HepG2 (cell line): ENCODE measurements at regions not wholly inside any gene's neighbourhood (a gene's known extent, or its start where the extent isn't known, plus 50 kb on each side); places are given as distances from the start of the nearest gene placed in this dataset.

Experiments
- ATAC-seq: fragments of 200-7000 bp; cut with Tn5 transposase; 3 replicates; pipeline ENCODE4 v1.9.1; 2020; ENCODE audit warnings: mild to moderate bottlenecking, moderate library complexity
- BruUV-seq: library from RNA; stranded (reverse); fragments of 400-500 nt; replicated peaks from 2 replicates; lab custom pipeline; 2021; lab: Mats Ljungman, UMichigan
- CTCF ChIA-PET: fragments of 300-600 bp; formaldehyde crosslinking; extraction: SDS; loops from one replicate; lab custom pipeline; 2021; ENCODE audit warnings: low total read pairs, inconsistent platforms, low intra/inter-chr PET ratio; lab: Yijun Ruan, JAX
- POLR2A ChIA-PET: fragments of 350-600 bp; sonication (Branson Sonifier 250); formaldehyde crosslinking; loops from one replicate; lab custom pipeline; 2020; ENCODE audit warnings: antibody characterized with exemption, inconsistent platforms; lab: Yijun Ruan, JAX
- DNase-seq: peaks from one replicate; pipeline ENCODE4 v3.0.0-alpha.2; 2015; ENCODE audit warnings: low spot score
- FAIRE-seq: peaks from 3 replicates; lab custom pipeline; 2011; peaks lifted over from hg19 to GRCh38; lab: Jason Lieb, UNC
- H2AFZ ChIP-seq: one replicate; pipeline ENCODE4 v1.6.1; 2011; ENCODE audit warnings: low read length, inconsistent platforms
- H3K27ac ChIP-seq: fragments of 300-600 bp; 3 replicates; pipeline ENCODE4 v1.8.0; 2011; ENCODE audit warnings: mixed run types, mild to moderate bottlenecking, mixed read lengths, low read length, inconsistent platforms; ENCODE audit not compliant: insufficient read depth; ENCODE audit errors: extremely low read length
- H3K27me3 ChIP-seq, 2 experiments: fragments of 200-600 bp in 1 of 2; 2 replicates in 1 of 2; 3 replicates in 1 of 2; pipeline versions ENCODE4 v1.6.0 to v1.8.0; 2011; ENCODE audit warnings: low read length in 2 of 2, mild to moderate bottlenecking in 2 of 2, moderate library complexity in 2 of 2, inconsistent platforms in 1 of 2; ENCODE audit not compliant: insufficient read depth in 2 of 2, control insufficient read depth in 1 of 2
- H3K36me3 ChIP-seq, 2 experiments: fragments of 200-600 bp in 1 of 2; replicated peaks in 1 of 2; 2 replicates in 1 of 2; 3 replicates in 1 of 2; pipeline versions ENCODE4 v1.5.1 to v1.8.0; 2011; ENCODE audit warnings: low read length in 2 of 2, inconsistent platforms in 1 of 2; ENCODE audit not compliant: insufficient read depth in 2 of 2, control insufficient read depth in 1 of 2
- H3K4me1 ChIP-seq: 2 replicates; pipeline ENCODE4 v1.5.1; 2012; ENCODE audit warnings: low read length, inconsistent platforms; ENCODE audit not compliant: insufficient read depth
- H3K4me2 ChIP-seq: 2 replicates; pipeline ENCODE4 v1.6.0; 2011; ENCODE audit warnings: low read depth, low read length, inconsistent platforms
- H3K4me3 ChIP-seq, 3 experiments: fragments of 200-600 bp in 1 of 3; sonication (generic), shearing (Covaris generic) in 1 of 3; replicated peaks in 1 of 3; 2 replicates each; pipeline ENCODE4 v1.5.1; 2011 to 2016; ENCODE audit warnings: low read length in 3 of 3, inconsistent platforms in 2 of 3, low read depth in 2 of 3, mild to moderate bottlenecking in 2 of 3, control low read depth in 1 of 3, mixed read lengths in 1 of 3; ENCODE audit not compliant: insufficient read depth in 1 of 3
- H3K79me2 ChIP-seq: one replicate; pipeline ENCODE4 v1.6.1; 2011; ENCODE audit warnings: low read length, inconsistent platforms; ENCODE audit not compliant: insufficient read depth
- H3K9ac ChIP-seq: 2 replicates; pipeline ENCODE4 v1.6.0; 2011; ENCODE audit warnings: mild to moderate bottlenecking, low read depth, low read length, inconsistent platforms; ENCODE audit not compliant: insufficient read depth
- H3K9me3 ChIP-seq: 2 replicates; pipeline ENCODE4 v1.5.1; 2012; ENCODE audit warnings: mild to moderate bottlenecking, low read length
- H4K20me1 ChIP-seq: 2 replicates; pipeline ENCODE4 v1.6.0; 2011; ENCODE audit warnings: inconsistent platforms, mild to moderate bottlenecking, low read length, moderate library complexity; ENCODE audit not compliant: insufficient read depth
- HOXD1 ChIP-seq: sonication (generic); formaldehyde crosslinking; IDR thresholded peaks from 2 replicates; pipeline ENCODE4 v1.5.0; 2020; ENCODE audit warnings: missing genetic modification reagents
- LCORL ChIP-seq, 2 experiments: fragments of 450-650 bp in 1 of 2; sonication (generic) in 1 of 2; formaldehyde crosslinking in 1 of 2; IDR thresholded peaks; 2 replicates each; pipeline versions ENCODE4 v1.5.0 to v1.6.1; 2017 to 2020; ENCODE audit warnings: antibody characterized with exemption in 1 of 2, missing genetic modification reagents in 1 of 2
- NR2F1 ChIP-seq, 2 experiments: fragments of 450-650 bp in 1 of 2; formaldehyde crosslinking in 1 of 2; IDR thresholded peaks; 2 replicates each; pipeline versions ENCODE4 v1.5.0 to v1.6.1; 2016 to 2020; ENCODE audit warnings: mild to moderate bottlenecking in 1 of 2, missing compliant biosample characterization in 1 of 2, missing genetic modification reagents in 1 of 2, moderate library complexity in 1 of 2
- ZBTB7A ChIP-seq: sonication (generic); formaldehyde crosslinking; IDR thresholded peaks from 2 replicates; pipeline ENCODE4 v1.8.0; 2022; ENCODE audit warnings: mild to moderate bottlenecking, missing genetic modification reagents
- ZBTB8A ChIP-seq: sonication (generic); formaldehyde crosslinking; IDR thresholded peaks from 2 replicates; pipeline ENCODE4 v1.4.0; 2020; ENCODE audit warnings: mild to moderate bottlenecking, low read depth, missing genetic modification reagents, borderline replicate concordance
- ZFP36L2 ChIP-seq: sonication (generic); formaldehyde crosslinking; IDR thresholded peaks from 2 replicates; pipeline ENCODE4 v1.4.0; 2020; ENCODE audit warnings: missing genetic modification reagents
- ZNF225 ChIP-seq: sonication (generic); formaldehyde crosslinking; IDR thresholded peaks from 2 replicates; pipeline ENCODE4 v1.4.0; 2020; ENCODE audit warnings: mild to moderate bottlenecking, missing genetic modification reagents
- ZNF235 ChIP-seq: sonication (generic); formaldehyde crosslinking; IDR thresholded peaks from 2 replicates; pipeline ENCODE4 v1.8.1; 2023; ENCODE audit warnings: mild to moderate bottlenecking, missing genetic modification reagents, borderline replicate concordance
- ZNF543 ChIP-seq: sonication (generic); formaldehyde crosslinking; IDR thresholded peaks from 2 replicates; pipeline ENCODE4 v1.4.0; 2020; ENCODE audit warnings: mild to moderate bottlenecking, missing genetic modification reagents
- ZNF780A ChIP-seq: sonication (generic); formaldehyde crosslinking; IDR thresholded peaks from 2 replicates; pipeline ENCODE4 v1.8.0; 2022; ENCODE audit warnings: mild to moderate bottlenecking, missing genetic modification reagents, moderate library complexity
- ZNF850 ChIP-seq: sonication (generic); formaldehyde crosslinking; conservative IDR thresholded peaks from 2 replicates; pipeline ENCODE4 v1.9.0; 2021; ENCODE audit warnings: mild to moderate bottlenecking, missing genetic modification reagents
- WGBS: methylation state at CpG from one replicate; pipeline ENCODE4 v1.1.6; 2017; ENCODE audit warnings: low lambda C conversion rate; 5-methylcytosine and 5-hydroxymethylcytosine counted together
- in situ Hi-C: cut with HindIII; loops from 2 replicates; pipeline ENCODE4 v1.10.0; 2017; ENCODE audit warnings: low pct_unique_long_range_greater_than_20kb; ENCODE audit not compliant: extremely low pct_ligation_motif_present
- intact Hi-C: fragments of 100-400 bp; cut with micrococcal nuclease; formaldehyde crosslinking; loops from one replicate; pipeline ENCODE4 v1.10.0; 2022; ENCODE audit not compliant: unreplicated experiment
- TF ChIP-seq, protein P1 (sequence below): sonication (generic); formaldehyde crosslinking; IDR thresholded peaks from 2 replicates; pipeline ENCODE4 v1.5.0; 2020; ENCODE audit warnings: missing genetic modification reagents
- TF ChIP-seq, protein P2 (sequence below): sonication (generic); formaldehyde crosslinking; IDR thresholded peaks from 2 replicates; pipeline ENCODE4 v1.8.0; 2022; ENCODE audit warnings: mild to moderate bottlenecking, missing genetic modification reagents, moderate library complexity

DNA sequence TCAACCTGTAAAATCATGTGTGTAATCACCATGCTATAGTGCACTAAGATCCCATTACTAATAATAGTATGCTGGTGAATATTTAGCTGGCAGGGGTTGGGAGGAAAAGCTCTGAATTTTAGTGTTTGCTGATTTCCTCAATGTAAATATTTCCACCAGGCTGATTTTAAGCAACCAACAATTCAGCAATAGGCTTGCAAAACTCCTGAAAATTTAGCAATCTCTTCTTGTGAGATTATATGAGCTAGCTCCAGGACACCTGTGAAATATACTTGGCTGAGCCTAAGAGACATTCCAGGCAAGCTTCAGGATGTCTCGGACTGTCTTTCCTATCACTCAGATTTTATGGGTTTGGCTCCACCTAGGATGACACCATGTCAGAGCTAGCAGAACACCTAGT, 106.9 kb upstream of the ANO4 start:
- Histone ChIP-seq H3K4me2 (no peak overlapping the region), H3K9ac (no peak overlapping the region), H2AFZ (no peak overlapping the region)
- intact Hi-C loops = no loop called here
- no peak for FAIRE-seq
- 0% methylated on average over 1 of the region's 1 CpG for WGBS
- TF ChIP-seq ZBTB7A (CRISPR knock-in tag) = no peak
- no peak for TF ChIP-seq ZNF235
- TF ChIP-seq, protein P1, sequence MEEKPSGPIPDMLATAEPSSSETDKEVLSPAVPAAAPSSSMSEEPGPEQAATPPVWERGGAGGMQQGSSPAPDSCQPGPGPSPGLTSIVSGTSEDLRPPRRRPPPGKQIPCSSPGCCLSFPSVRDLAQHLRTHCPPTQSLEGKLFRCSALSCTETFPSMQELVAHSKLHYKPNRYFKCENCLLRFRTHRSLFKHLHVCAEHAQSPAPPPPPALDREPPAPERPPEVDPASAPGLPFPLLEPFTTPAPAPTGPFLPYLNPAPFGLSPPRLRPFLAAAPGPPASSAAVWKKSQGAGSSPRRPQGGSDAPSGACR (CRISPR knock-in tag) = no peak
- TF ChIP-seq, protein P2, sequence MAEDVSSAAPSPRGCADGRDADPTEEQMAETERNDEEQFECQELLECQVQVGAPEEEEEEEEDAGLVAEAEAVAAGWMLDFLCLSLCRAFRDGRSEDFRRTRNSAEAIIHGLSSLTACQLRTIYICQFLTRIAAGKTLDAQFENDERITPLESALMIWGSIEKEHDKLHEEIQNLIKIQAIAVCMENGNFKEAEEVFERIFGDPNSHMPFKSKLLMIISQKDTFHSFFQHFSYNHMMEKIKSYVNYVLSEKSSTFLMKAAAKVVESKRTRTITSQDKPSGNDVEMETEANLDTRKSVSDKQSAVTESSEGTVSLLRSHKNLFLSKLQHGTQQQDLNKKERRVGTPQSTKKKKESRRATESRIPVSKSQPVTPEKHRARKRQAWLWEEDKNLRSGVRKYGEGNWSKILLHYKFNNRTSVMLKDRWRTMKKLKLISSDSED (CRISPR knock-in tag) = no peak
- no peak for TF ChIP-seq HOXD1 (CRISPR knock-in tag)
- TF ChIP-seq ZBTB8A (CRISPR knock-in tag) = no peak
- no peak for TF ChIP-seq ZFP36L2 (CRISPR knock-in tag)
- TF ChIP-seq ZNF780A (CRISPR knock-in tag) = no peak
- no peak for TF ChIP-seq LCORL (IDR thresholded peaks at IDR 0.05)
- no peak for TF ChIP-seq LCORL (CRISPR knock-in tag; IDR thresholded peaks at IDR 0.05)
- TF ChIP-seq ZNF850 (CRISPR knock-in tag) = no peak
- no peak for TF ChIP-seq NR2F1 (CRISPR knock-in tag; IDR thresholded peaks at IDR 0.05)
- TF ChIP-seq ZNF543 (CRISPR knock-in tag) = no peak
- no peak for TF ChIP-seq ZNF225 (CRISPR knock-in tag)
- TF ChIP-seq, all 625 proteins: peak for 0
- peaks cover 0 to 3% of the 10 kb centered on the region in 2 experiments; a peak in 2 of 5 replicates for H3K27me3 ChIP-seq
- H3K27ac ChIP-seq = no peak overlapping the region
- peaks cover 25% of the 10 kb centered on the region for H3K9me3 ChIP-seq
- H3K4me1 ChIP-seq = no peaks in the 10 kb centered on the region
- in situ Hi-C loops = no loop called here
- POLR2A ChIA-PET = no interaction called here
- no peaks in the 10 kb centered on the region for H4K20me1 ChIP-seq
- DNase-seq (no peak), ATAC-seq (no peak)
- CTCF ChIA-PET = no interaction called here
- no peak overlapping the region for H3K4me3 ChIP-seq
- H3K36me3 ChIP-seq = no peaks in the 10 kb centered on the region
- no TSS peak for BruUV-seq
- H3K79me2 ChIP-seq = no peaks in the 10 kb centered on the region
